GM12891 (cell line): ENCODE measurements at regions not wholly inside any gene's neighbourhood (a gene's known extent, or its start where the extent isn't known, plus 50 kb on each side); places are given as distances from the start of the nearest gene placed in this dataset.

Source experiments
- DNase-seq: peaks from one replicate; pipeline ENCODE4 v3.0.0; 2011; ENCODE audit warnings: low spot score; ENCODE audit not compliant: insufficient read length
- FAIRE-seq: peaks from 2 replicates; lab custom pipeline; 2011; peaks lifted over from hg19 to GRCh38; lab: Jason Lieb, UNC
- PAX5 ChIP-seq: IDR thresholded peaks from 2 replicates; pipeline ENCODE4 v1.6.1; 2011; ENCODE audit warnings: low read length, moderate library complexity, mild to moderate bottlenecking; ENCODE audit not compliant: insufficient read depth, severe bottlenecking
- POLR2A ChIP-seq: IDR thresholded peaks from 2 replicates; pipeline ENCODE4 v1.6.1; 2011; ENCODE audit warnings: low read depth, low read length, control low read depth
- POLR2AphosphoS5 ChIP-seq: IDR thresholded peaks from 2 replicates; pipeline ENCODE4 v1.6.1; 2011; ENCODE audit warnings: low read depth, low read length, control low read depth
- POU2F2 ChIP-seq: IDR thresholded peaks from 2 replicates; pipeline ENCODE4 v1.6.1; 2011; ENCODE audit warnings: low read depth, mild to moderate bottlenecking, control low read depth, low read length, moderate library complexity
- SPI1 ChIP-seq: IDR thresholded peaks from 2 replicates; pipeline ENCODE4 v1.6.1; 2011; ENCODE audit warnings: low read depth, low read length, control low read depth
- TAF1 ChIP-seq: IDR thresholded peaks from 2 replicates; pipeline ENCODE4 v1.6.1; 2011; ENCODE audit warnings: low read depth, low read length, control low read depth

DNA sequence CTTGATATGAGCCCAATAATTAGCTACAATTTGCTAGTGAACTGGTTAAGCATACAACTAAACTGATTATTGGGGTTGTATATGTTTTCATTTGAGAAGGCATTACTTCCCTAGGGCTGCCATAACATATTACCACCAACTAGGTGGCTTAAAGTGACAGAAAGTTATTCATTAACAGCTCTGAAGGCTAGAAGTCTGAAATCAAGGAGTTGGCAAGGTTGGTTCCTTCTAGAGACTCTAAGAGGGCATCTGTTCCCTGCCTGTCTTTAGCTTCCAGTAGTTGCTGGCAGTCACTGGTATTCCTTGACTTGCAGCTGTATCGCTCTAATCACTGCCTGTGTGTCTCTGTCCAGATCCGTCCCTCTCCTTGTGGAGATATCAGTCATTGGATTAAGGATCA lies 86.3 kb downstream of the LHX9 start:
- TF ChIP-seq TAF1: no peak
- TF ChIP-seq PAX5: no peak
- no peak for TF ChIP-seq POLR2AphosphoS5
- no peak for TF ChIP-seq POU2F2
- DNase-seq (no peak), FAIRE-seq (no peak)

DNA sequence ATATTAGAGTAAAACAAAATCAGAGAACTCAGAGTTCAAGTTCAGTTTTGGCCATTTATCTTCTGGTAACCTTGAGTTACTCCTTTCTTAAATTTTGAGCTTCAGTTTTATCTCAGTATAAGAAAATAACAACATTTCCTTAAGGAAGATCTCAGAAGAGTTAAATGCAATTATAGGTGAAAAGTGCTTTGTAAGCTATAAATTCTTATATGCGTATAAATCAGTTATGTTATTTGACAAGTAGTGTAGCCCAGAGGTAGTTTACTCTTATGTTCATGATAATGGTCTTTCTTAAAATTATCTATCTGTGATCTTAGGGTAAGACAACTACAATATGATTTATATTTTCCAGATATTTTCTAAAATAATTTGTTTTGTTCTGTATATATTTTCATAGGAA lies 89.8 kb downstream of the LHX9 start:
- DNase-seq: no peak
- FAIRE-seq: no peak
- TF ChIP-seq SPI1: no peak
- TF ChIP-seq POLR2A: no peak
- TF ChIP-seq PAX5: no peak
- no peak for TF ChIP-seq POU2F2
- TF ChIP-seq POLR2AphosphoS5: no peak
- no peak for TF ChIP-seq TAF1

DNA sequence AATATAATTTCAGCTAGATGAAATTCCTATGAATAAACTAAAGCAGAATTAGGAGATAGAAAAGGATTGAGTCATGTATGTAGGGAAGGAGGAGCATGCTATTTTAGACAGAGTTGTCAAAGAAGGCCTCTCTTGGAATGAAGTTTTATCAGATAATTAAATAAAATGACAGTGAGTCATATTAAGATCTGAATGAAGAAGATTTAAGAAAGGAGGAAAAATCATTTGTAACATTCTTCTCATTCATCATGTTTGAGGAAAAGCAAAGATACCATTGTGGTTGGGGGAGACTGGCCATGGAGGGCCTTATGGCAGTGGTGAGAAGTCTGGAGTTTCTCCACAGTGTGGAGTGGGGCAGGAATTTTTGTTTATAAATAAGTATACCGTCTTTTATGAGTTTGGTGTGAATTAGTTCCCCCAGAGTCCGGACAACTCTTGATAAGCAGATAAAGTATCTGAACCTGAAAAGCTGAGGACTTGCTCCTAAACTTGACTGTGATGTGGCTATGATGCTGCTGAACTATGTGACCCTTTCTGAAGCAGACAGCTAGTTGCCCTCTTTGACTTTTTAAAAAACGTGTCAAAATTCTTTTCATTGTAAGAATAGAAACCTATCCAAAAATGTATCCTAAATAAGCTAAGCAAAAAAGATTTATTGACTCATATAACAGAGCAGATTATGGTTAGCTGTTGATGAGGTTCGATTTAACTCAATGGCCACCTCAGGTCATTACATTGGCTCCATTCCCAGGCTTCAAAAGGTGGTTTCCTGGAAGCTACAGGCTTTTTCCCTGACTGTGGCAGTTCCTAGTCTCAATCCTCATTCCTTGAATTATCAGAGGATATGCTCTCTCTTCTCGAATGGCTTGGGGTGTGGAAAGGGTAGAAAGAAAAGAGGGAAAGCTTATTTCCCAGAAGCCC lies 90.8 kb downstream of the LHX9 start:
- no peak for DNase-seq

GRCh38 chr1:198014355-198014754 lies 97.2 kb downstream of the LHX9 start:
- no peak for DNase-seq
- FAIRE-seq: no peak

More for the DNA sequence above, 90.8 kb downstream of the LHX9 start:
- TF ChIP-seq SPI1 (no peak), POLR2AphosphoS5 (no peak), POLR2A (no peak), TAF1 (no peak), PAX5 (no peak), POU2F2 (no peak)
- no peak for FAIRE-seq

DNA sequence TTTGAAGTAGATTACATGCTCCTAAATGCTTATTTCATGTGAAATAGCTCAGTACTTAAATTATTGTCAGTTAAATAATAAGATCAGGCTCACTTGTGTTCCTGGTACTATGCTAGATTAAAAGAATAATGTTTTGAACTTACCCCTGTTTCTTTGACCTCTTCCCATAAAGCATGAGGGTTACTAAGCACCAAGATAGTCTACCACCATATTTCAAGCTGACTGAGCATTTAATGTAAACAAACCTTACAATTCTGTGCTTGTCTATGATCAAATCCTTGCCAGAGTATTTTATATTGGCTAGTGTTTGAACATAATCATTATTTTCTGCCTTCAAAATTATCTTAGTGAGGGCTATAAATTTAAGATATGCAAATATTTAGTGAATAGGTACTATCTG lies 98.1 kb downstream of the LHX9 start:
- FAIRE-seq (no peak), DNase-seq (no peak)
- TF ChIP-seq SPI1 (no peak), TAF1 (no peak), POLR2AphosphoS5 (no peak), PAX5 (no peak), POU2F2 (no peak), POLR2A (no peak)

More at GRCh38 chr1:198014355-198014754, 97.2 kb downstream of the LHX9 start:
- TF ChIP-seq POU2F2 (no peak), POLR2A (no peak), PAX5 (no peak), TAF1 (no peak), SPI1 (no peak), POLR2AphosphoS5 (no peak)

DNA sequence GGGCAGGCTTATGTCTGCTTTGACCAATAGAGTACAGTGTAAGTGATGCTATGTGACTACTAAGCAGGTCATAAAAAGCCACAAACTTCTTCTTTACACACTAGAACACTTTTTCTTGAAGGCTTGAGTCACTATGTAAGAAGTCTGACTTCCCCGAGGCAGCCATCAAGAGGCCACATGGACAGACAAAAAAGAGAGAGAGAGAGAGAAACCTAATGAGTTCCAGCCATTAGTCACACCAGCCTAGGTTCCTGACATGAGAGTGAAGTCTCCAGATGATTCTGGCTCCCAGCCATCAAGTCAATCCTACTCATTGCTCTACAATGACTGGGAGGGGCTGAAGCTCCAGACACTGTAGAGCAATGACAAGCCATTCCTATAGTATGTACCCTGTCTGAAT lies 101.4 kb downstream of the LHX9 start:
- no peak for DNase-seq
- FAIRE-seq: no peak
- TF ChIP-seq POLR2A: no peak
- no peak for TF ChIP-seq TAF1
- TF ChIP-seq POLR2AphosphoS5: no peak
- no peak for TF ChIP-seq SPI1
- no peak for TF ChIP-seq POU2F2
- TF ChIP-seq PAX5: no peak

- no peak for FAIRE-seq
- DNase-seq: no peak
- TF ChIP-seq POU2F2 (no peak), POLR2A (no peak), PAX5 (no peak), POLR2AphosphoS5 (no peak), TAF1 (no peak), SPI1 (no peak)
These were observed 102.0 kb downstream of the LHX9 start for GRCh38 chr1:198019126-198019525.

- no peak for DNase-seq
- FAIRE-seq: no peak
- TF ChIP-seq POLR2A (no peak), PAX5 (no peak), POU2F2 (no peak), TAF1 (no peak), SPI1 (no peak), POLR2AphosphoS5 (no peak)
These were observed 107.2 kb downstream of the LHX9 start for GRCh38 chr1:198024336-198024735.

DNA sequence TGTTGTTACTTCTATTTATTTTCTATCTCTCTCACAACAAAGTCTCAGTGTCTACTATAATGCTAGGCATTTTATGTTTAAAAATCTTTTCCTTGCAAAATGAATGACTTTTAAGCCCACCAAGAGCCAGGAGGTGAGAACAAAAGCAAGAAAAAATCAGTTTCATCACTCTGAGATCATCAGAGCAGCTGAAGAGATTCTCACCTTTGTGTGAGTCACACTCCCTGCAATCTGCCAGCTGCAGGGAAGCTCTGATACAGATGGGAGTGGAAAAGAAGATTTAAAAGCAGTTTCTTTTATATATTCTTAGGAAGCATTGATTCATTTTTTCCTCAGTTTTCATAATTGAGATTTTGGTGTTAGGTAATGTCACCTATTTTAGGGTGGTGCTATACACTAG lies 107.6 kb downstream of the LHX9 start:
- no peak for FAIRE-seq
- TF ChIP-seq POLR2A (no peak), TAF1 (no peak), SPI1 (no peak), PAX5 (no peak), POU2F2 (no peak), POLR2AphosphoS5 (no peak)
- DNase-seq: no peak
